IMR-90 (cell line): ENCODE measurements at regions not wholly inside any gene's neighbourhood (a gene's known extent, or its start where the extent isn't known, plus 50 kb on each side); places are given as distances from the start of the nearest gene placed in this dataset.

Source experiments
- ATAC-seq: fragments of 200-7000 bp; cut with Tn5 transposase; 2 replicates; pipeline ENCODE4 v1.9.1; 2020; ENCODE audit warnings: low read depth, mild to moderate bottlenecking, moderate library complexity
- BruUV-seq: library from RNA; stranded (reverse); fragments of 400-500 nt; replicated peaks from 2 replicates; lab custom pipeline; 2021; lab: Mats Ljungman, UMichigan
- CTCF ChIA-PET: fragments of 300-600 bp; formaldehyde crosslinking; extraction: SDS; loops from one replicate; lab custom pipeline; 2021; ENCODE audit warnings: antibody characterized with exemption; lab: Yijun Ruan, JAX
- POLR2A ChIA-PET: fragments of 300-600 bp; sonication (Branson Sonifier 250); formaldehyde crosslinking; loops from one replicate; lab custom pipeline; 2022; ENCODE audit warnings: antibody characterized with exemption; ENCODE audit not compliant: unreplicated experiment; lab: Charles Lee
- DNase-seq: peaks from one replicate; pipeline ENCODE4 v3.0.0; 2013
- H2AFZ ChIP-seq: replicated peaks from 2 replicates; pipeline ENCODE3; 2013; ENCODE audit warnings: low read length, mild to moderate bottlenecking; ENCODE audit not compliant: poor library complexity
- H2AK5ac ChIP-seq: 2 replicates; pipeline ENCODE4 v1.6.1; 2013; ENCODE audit warnings: low read depth, low read length, inconsistent platforms
- H2AK9ac ChIP-seq: replicated peaks from 2 replicates; pipeline ENCODE3; 2013; ENCODE audit warnings: mild to moderate bottlenecking, low read depth, low read length, moderate library complexity; ENCODE audit not compliant: poor library complexity
- H2BK120ac ChIP-seq: 2 replicates; pipeline ENCODE4 v1.6.1; 2013; ENCODE audit warnings: low read depth, low read length, inconsistent platforms
- H2BK15ac ChIP-seq: 3 replicates; pipeline ENCODE4 v1.6.1; 2013; ENCODE audit warnings: low read depth, low read length, inconsistent platforms
- H2BK20ac ChIP-seq: 2 replicates; pipeline ENCODE4 v1.6.1; 2013; ENCODE audit warnings: low read depth, mild to moderate bottlenecking, inconsistent platforms, low read length, moderate library complexity
- H2BK5ac ChIP-seq: 2 replicates; pipeline ENCODE4 v1.6.1; 2013; ENCODE audit warnings: mild to moderate bottlenecking, low read depth, low read length, inconsistent platforms; ENCODE audit not compliant: poor library complexity, severe bottlenecking
- H3K14ac ChIP-seq: replicated peaks from 2 replicates; pipeline ENCODE4 v1.6.1; 2013; ENCODE audit warnings: low read depth, low read length, inconsistent platforms
- H3K18ac ChIP-seq: 2 replicates; pipeline ENCODE4 v1.6.1; 2013; ENCODE audit warnings: low read depth, low read length, control low read depth
- H3K23ac ChIP-seq: 2 replicates; pipeline ENCODE4 v1.6.1; 2013; ENCODE audit warnings: low read depth, low read length, inconsistent platforms
- H3K27ac ChIP-seq: 2 replicates; pipeline ENCODE4 v1.5.1; 2013; ENCODE audit warnings: mild to moderate bottlenecking, control low read depth, low read length; ENCODE audit not compliant: insufficient read depth
- H3K27me3 ChIP-seq: 2 replicates; pipeline ENCODE4 v1.6.1; 2013; ENCODE audit warnings: low read length; ENCODE audit not compliant: control insufficient read depth, insufficient read depth
- H3K36me3 ChIP-seq: 2 replicates; pipeline ENCODE4 v1.6.1; 2013; ENCODE audit warnings: low read length, mixed read lengths; ENCODE audit not compliant: control insufficient read depth, insufficient read depth
- H3K4ac ChIP-seq: 2 replicates; pipeline ENCODE4 v1.6.1; 2013; ENCODE audit warnings: low read depth, low read length, inconsistent platforms
- H3K4me1 ChIP-seq: 2 replicates; pipeline ENCODE4 v1.6.1; 2013; ENCODE audit warnings: low read length, mixed read lengths; ENCODE audit not compliant: control insufficient read depth, insufficient read depth
- H3K4me2 ChIP-seq: 2 replicates; pipeline ENCODE4 v1.6.1; 2013; ENCODE audit warnings: low read depth, mild to moderate bottlenecking, control low read depth, low read length, moderate library complexity
- H3K4me3 ChIP-seq: 2 replicates; pipeline ENCODE4 v1.5.1; 2013; ENCODE audit warnings: low read depth, mild to moderate bottlenecking, control low read depth, low read length, moderate library complexity; ENCODE audit not compliant: insufficient read depth
- H3K56ac ChIP-seq: 2 replicates; pipeline ENCODE4 v1.6.1; 2013; ENCODE audit warnings: low read length, inconsistent platforms; ENCODE audit not compliant: insufficient read depth; ENCODE audit errors: extremely low read depth
- H3K79me1 ChIP-seq, 2 experiments: 2 replicates each; pipeline ENCODE4 v1.6.1; 2013; ENCODE audit warnings: low read length in 2 of 2, inconsistent platforms in 1 of 2, low read depth in 1 of 2
- H3K9ac ChIP-seq: 2 replicates; pipeline ENCODE4 v1.6.1; 2013; ENCODE audit warnings: low read depth, low read length, control low read depth
- H3K9me1 ChIP-seq: 2 replicates; pipeline ENCODE4 v1.6.1; 2013; ENCODE audit warnings: low read length, inconsistent platforms; ENCODE audit not compliant: insufficient read depth
- H3K9me3 ChIP-seq: 2 replicates; pipeline ENCODE4 v1.6.1; 2013; ENCODE audit warnings: low read length; ENCODE audit not compliant: control insufficient read depth, insufficient read depth
- H4K20me1 ChIP-seq: 2 replicates; pipeline ENCODE4 v1.6.1; 2013; ENCODE audit warnings: low read length, inconsistent platforms; ENCODE audit not compliant: insufficient read depth
- H4K5ac ChIP-seq: 2 replicates; pipeline ENCODE4 v1.6.1; 2013; ENCODE audit warnings: mild to moderate bottlenecking, low read depth, low read length, control low read depth
- H4K8ac ChIP-seq, 2 experiments: 2 replicates each; pipeline ENCODE4 v1.6.1; 2013; ENCODE audit warnings: low read depth in 2 of 2, low read length in 2 of 2, control low read depth in 1 of 2, inconsistent platforms in 1 of 2
- H4K91ac ChIP-seq: 2 replicates; pipeline ENCODE4 v1.6.1; 2013; ENCODE audit warnings: low read depth, low read length, inconsistent platforms; ENCODE audit not compliant: insufficient read depth
- BHLHE40 ChIP-seq: fragments of 150-350 bp; IDR thresholded peaks from 2 replicates; pipeline ENCODE4 v1.6.1; 2016; ENCODE audit warnings: mild to moderate bottlenecking, low read depth, low read length
- CEBPB ChIP-seq: IDR thresholded peaks from 2 replicates; pipeline ENCODE4 v1.6.1; 2012; ENCODE audit warnings: low read depth, low read length, improper control_type of control experiment
- CHD1 ChIP-seq: IDR thresholded peaks from 2 replicates; pipeline ENCODE4 v1.6.1; 2012; ENCODE audit warnings: low read depth, low read length, improper control_type of control experiment
- ELK1 ChIP-seq: fragments of 150-350 bp; IDR thresholded peaks from 2 replicates; pipeline ENCODE4 v1.6.1; 2016; ENCODE audit warnings: low read depth, mild to moderate bottlenecking, low read length, moderate library complexity, borderline replicate concordance
- FOS ChIP-seq: fragments of 150-350 bp; IDR thresholded peaks from 2 replicates; pipeline ENCODE4 v1.6.1; 2016; ENCODE audit warnings: low read depth, low read length
- MAFK ChIP-seq: IDR thresholded peaks from 2 replicates; pipeline ENCODE4 v1.6.1; 2012; ENCODE audit warnings: low read depth, low read length, improper control_type of control experiment
- MAZ ChIP-seq: IDR thresholded peaks from 2 replicates; pipeline ENCODE4 v1.6.1; 2012; ENCODE audit warnings: low read depth, mild to moderate bottlenecking, low read length, improper control_type of control experiment, moderate library complexity, borderline replicate concordance
- MXI1 ChIP-seq: IDR thresholded peaks from 2 replicates; pipeline ENCODE4 v1.6.1; 2012; ENCODE audit warnings: low read depth, mild to moderate bottlenecking, low read length, moderate library complexity, borderline replicate concordance
- POLR2A ChIP-seq: IDR thresholded peaks from 2 replicates; pipeline ENCODE4 v1.6.1; 2012; ENCODE audit warnings: mild to moderate bottlenecking, low read depth, low read length
- RAD21 ChIP-seq: IDR thresholded peaks from 2 replicates; pipeline ENCODE4 v1.6.1; 2012; ENCODE audit warnings: low read length, improper control_type of control experiment
- RCOR1 ChIP-seq: IDR thresholded peaks from 2 replicates; pipeline ENCODE4 v1.6.1; 2012; ENCODE audit warnings: mild to moderate bottlenecking, low read length, improper control_type of control experiment; ENCODE audit not compliant: insufficient replicate concordance
- SMC3 ChIP-seq: fragments of 150-350 bp; IDR thresholded peaks from 2 replicates; pipeline ENCODE4 v1.6.1; 2016; ENCODE audit warnings: low read depth, mild to moderate bottlenecking, antibody characterized with exemption, low read length, moderate library complexity
- WGBS, 2 experiments: methylation state at CpG; one replicate each; pipeline versions ENCODE4 v1.1.5 to v1.1.7; 2013; ENCODE audit warnings: missing lambda C conversion rate in 2 of 2; ENCODE audit not compliant: insufficient read length in 1 of 2; ENCODE audit errors: extremely low coverage in 2 of 2; 5-methylcytosine and 5-hydroxymethylcytosine counted together
- dilution Hi-C: fragments of 300-500 bp; cut with HindIII; formaldehyde crosslinking; loops from one replicate; pipeline ENCODE4 v1.14.3; 2018; ENCODE audit warnings: low sequenced_read_pairs; ENCODE audit not compliant: unreplicated experiment
- in situ Hi-C: fragments of 300-500 bp; cut with MboI; formaldehyde crosslinking; loops from 3 replicates; pipeline ENCODE4 v1.14.3; 2019; ENCODE audit warnings: low sequenced_read_pairs, inconsistent platforms, mixed read lengths
- intact Hi-C: fragments of 100-400 bp; cut with micrococcal nuclease; formaldehyde crosslinking; loops from 2 replicates; pipeline ENCODE4 v1.10.0; 2022

- dilution Hi-C loops: no loop called here
- Histone ChIP-seq H3K27ac (no peak overlapping the region), H2BK15ac (no peak overlapping the region), H3K4me3 (no peak overlapping the region), H4K5ac (no peak overlapping the region), H3K4me2 (no peak overlapping the region), H3K4ac (no peak overlapping the region), H3K9me3 (peaks cover 36% of the 10 kb centered on the region), H2AFZ (no peak overlapping the region), H3K14ac (no peak overlapping the region), H3K56ac (no peak overlapping the region), H4K20me1 (no peaks in the 10 kb centered on the region), H3K9ac (no peak overlapping the region), H3K23ac (no peak overlapping the region), H3K79me1 (no peaks in the 10 kb centered on the region), H4K8ac (no peak overlapping the region), H3K4me1 (no peaks in the 10 kb centered on the region), H2BK120ac (no peak overlapping the region), H2AK9ac (no peak overlapping the region), H3K9me1 (no peaks in the 10 kb centered on the region), H3K18ac (no peak overlapping the region), H2BK20ac (no peak overlapping the region), H3K36me3 (no peaks in the 10 kb centered on the region), H3K27me3 (no peaks in the 10 kb centered on the region), H2BK5ac (no peak overlapping the region), H2AK5ac (no peak overlapping the region), H4K91ac (no peak overlapping the region)
- WGBS, 2 experiments: 37% methylated on average over 7 of the region's 17 CpGs; no CpG with 5 or more reads in 1 of the 2 experiments
- DNase-seq (no peak), ATAC-seq (no peak)
- no TSS peak for BruUV-seq
- POLR2A ChIA-PET: no interaction called here
- TF ChIP-seq ELK1 (no peak), RAD21 (no peak), BHLHE40 (no peak), MAFK (no peak), CHD1 (no peak), SMC3 (no peak), MXI1 (no peak), CEBPB (no peak), FOS (no peak), RCOR1 (no peak), POLR2A (no peak), MAZ (no peak)
- intact Hi-C loops: no loop called here
- CTCF ChIA-PET: no interaction called here
- in situ Hi-C loops: no loop called here
Measured at GRCh38 chr5:3417376-3417943, 178.2 kb upstream of the IRX1 start.
